GM21737 (cell line): ENCODE measurements at regions not wholly inside any gene's neighbourhood (a gene's known extent, or its start where the extent isn't known, plus 50 kb on each side); places are given as distances from the start of the nearest gene placed in this dataset.
"Not testable (repeated sequence)": the region's sequence is repeated elsewhere in the genome, so short reads cannot be mapped to it uniquely, and the experiment has no call there.

Experiments used
- ATAC-seq: cut with Tn5 transposase; IDR thresholded peaks from one replicate; pipeline ENCODE4 v1.9.1; 2021; ENCODE audit warnings: mild to moderate bottlenecking, moderate library complexity; ENCODE audit not compliant: unreplicated experiment

DNA sequence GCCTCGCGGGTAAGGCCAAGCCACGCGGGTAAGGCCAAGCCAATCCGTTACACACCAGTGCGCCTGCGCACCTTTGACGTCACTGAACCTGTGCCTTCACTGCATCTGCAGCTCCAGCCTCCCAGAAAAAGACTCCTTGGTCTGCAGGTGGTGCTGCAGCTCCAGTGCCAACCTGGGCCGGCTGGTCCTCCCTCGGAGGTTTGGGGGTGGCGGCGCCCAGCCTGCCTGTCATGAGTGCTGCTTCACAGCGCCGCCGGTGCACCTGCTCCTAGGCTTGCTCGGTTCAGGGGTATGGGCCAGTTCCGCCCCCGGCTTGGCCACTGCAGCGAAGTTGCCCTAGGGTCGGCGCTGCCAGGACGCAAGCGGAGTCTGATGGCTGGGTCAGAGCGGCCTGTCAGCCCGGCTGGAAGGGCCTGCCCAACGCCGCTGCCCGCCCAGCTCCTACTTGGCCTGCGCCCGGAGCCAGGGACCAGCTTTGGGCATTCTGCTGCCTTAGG is 146.6 kb downstream of the USP22 start:
- ATAC-seq, result no peak

DNA sequence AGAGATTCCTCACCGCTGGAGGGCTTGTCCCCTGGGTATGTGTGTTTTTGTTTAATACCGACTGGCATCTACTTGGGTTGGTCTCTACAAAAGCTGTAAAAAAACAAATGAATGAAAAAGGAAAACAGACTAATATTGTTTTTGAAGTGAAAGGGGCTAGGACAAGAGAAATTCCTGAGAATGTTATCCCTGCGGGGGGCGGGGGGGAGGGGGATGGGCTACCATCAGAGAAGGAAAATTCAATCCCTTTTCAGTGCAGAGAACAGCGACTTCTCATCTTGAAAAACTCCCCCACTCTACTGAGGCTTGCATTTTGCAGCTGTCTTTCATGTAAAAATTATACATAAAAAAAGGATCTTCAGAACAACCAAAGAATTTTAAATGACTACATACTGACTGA is 144.1 kb downstream of the USP22 start:
- ATAC-seq, result not testable (repeated sequence)

DNA sequence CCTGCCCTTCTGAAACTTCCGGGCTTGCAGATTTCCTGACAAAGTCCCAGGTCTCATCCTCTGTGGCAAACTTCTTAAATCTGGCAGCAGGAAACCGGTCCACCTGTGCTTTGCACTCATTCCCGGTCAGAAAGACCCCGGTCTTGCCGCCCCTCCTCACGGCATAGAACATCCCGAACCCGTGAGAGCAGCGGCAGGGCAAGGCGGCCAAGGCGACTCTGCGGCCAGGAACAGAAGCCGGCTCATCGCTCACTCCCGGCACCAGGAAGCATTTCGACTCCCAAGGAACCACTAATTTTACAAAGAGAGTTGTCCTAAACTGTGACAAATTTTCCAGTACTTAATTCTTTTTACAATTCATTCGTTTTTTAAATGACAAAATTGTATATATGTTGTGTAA is 140.3 kb downstream of the USP22 start:
- ATAC-seq, result not testable (repeated sequence)

DNA sequence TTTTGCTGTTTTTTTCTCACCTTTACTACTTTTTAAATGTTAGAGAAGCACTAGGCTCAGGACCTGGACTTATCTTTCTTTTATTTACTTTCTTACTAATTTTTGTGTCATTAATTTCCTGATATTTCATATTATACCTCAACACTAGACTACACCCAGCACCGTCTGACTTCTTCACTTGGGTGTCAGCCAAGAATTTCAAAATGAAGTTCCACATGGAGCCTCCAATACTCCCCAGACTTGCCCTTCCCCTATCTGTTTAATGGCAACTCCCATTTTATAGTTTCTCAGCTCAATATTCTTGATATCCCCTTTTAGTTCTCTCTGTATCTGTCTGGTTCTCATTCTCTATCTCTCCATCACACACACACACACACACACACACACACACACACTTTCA is 139.3 kb downstream of the USP22 start:
- not testable (repeated sequence) for ATAC-seq

DNA sequence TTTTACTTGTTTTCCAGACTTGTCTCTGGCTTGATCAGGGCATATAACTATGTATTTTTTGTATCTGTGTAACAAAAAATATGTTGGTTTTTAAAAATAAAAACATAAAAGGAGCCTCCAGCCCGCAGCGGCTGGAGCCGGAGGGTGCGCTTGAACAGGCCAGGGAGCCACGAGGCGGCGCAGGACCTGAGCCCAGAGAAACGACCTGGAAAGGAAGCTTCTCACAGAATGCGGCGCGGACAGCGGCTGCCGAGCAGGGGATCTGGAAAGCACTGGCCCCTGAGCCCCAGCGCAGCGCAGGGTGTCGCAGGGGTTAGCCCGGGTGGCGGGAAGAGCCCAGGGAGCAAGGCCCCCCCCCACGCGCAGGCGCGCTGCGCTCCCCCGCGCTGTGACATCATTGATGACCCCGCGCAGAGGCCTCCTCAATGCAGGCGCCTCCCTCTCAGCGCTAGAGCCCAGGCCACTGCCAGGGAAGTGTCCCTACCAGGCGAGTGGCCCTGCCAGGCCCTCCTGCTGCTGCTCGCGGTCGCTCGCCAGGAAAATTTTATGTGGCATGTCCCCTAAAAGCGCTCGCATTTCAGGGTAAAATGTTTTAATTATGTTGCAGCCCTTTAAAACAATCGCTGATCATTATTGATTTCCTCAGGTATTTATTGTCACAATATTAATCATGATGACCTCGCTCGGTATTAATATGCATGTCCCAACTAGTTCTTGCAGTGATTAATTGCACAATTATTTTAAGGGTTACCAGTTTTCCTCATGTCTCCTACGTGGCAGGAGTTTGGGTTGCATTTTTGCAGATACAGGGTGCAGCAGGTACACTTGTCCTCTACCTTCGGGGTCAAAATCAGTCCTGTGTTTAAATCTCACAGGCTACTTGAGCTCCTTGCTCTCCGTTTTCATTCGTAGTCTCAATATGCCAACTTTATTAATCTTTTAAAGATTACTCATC is 134.2 kb downstream of the USP22 start:
- ATAC-seq, result peak; percentile 95

DNA sequence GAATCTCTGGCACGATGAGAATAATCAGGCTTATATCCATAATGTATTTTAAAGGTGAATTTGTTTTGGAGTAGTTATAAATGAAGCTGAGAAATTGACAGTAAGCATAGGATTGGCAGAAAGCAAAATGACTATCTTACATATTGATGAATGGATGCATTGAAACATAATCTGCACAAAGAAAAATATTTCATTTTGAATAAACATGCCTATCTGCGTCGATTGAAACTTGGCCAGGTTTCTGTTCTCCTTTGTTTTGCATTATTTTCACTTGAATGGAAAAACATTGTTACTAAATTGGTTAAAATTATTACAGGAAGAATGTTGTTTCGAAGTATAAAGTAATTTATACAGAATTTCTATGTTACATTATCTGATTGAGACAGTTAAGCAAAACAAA is 128.2 kb downstream of the USP22 start:
- ATAC-seq, result no peak

DNA sequence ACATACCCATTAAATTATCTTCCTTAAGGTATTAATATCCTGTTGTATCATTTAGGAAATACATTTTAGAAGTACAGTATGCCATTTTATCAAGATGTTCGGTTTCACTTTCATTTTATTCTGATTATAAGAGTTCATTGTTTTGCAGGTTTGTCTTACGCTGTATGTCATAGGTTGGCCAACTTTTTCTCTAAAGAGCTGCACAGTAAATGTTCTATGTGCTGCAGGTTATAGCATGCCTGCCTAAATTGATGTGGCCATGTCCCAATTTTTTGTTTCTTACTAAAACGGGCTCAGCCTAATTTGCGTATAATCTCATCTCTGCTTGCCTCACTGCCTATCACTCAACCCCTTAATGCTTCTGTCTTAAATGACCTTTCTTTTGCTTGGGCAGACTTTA is 126.4 kb downstream of the USP22 start:
- ATAC-seq, result no peak

DNA sequence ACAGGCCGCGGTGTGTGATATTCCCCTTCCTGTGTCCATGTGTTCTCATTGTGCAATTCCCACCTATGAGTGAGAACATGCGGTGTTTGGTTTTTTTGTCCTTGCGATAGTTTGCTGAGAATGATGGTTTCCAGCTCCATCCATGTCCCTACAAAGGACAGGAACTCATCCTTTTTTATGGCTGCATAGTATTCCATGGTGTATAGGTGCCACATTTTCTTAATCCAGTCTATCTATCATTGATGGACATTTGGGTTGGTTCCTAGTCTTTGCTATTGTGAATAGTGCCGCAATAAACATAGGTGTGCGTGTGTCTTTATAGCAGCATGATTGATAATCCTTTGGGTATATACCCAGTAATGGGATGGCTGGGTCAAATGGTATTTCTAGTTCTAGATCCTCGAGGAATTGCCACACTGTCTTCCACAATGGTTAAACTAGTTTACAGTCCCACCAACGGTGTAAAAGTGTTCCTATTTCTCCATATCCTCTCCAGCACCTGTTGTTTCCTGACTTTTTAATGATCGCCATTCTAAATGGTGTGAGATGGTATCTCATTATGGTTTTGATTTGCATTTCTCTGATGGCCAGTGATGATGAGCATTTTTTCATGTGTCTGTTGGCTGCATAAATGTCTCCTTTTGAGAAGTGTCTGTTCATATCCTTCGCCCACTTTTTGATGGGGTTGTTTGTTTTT is 125.1 kb downstream of the USP22 start:
- ATAC-seq, result not testable (repeated sequence)

DNA sequence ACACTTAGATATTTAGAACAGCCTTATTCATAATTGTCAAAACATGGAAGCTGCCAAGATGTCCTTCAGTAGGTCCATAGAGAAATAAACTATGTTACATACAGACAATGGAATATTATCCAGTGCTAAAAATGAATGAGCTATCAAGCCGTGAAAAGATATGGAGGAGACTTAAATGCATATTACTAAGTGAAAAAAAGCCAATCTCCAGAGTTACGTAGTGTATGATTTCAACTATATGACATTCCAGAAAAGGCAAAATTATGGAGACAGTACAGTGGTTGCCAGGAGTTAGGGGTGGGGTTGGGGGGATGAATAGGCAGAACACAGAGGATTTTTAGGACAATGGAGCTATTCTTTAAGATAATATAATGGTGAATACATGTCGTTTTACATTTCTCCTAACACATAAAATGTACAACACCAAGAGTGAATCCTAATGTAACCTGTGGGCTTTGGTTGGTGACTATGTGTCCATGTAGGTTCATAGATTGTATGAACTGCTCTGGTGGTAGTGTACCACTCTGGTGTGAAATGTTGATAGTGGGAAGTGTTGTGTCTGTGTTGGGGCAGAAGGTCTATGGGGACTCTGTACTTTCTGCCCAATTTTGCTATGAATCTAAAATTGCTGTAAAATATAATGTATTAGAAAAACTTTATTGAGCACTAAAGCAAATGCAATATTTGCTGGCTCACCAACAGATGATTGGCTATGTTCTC is 122.6 kb downstream of the USP22 start:
- no peak for ATAC-seq

DNA sequence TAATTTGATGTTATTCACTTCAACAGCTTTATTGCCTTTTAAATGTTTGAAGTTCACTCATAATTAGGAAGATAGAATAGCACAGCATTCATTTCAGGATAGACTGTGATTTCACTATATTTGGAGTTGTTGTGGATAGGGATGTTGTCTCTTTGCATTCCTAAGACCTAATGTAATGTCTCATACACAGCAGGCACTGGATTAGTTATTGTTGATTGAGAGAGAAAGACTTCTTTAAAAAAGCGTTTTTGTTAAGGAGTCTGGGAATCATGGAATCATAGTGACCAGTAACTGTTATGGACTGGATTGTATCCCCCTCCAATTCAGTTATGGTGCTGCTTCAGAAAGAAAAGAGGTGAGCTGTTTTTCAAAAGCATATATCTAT is 122.0 kb downstream of the USP22 start:
- ATAC-seq, result no peak

DNA sequence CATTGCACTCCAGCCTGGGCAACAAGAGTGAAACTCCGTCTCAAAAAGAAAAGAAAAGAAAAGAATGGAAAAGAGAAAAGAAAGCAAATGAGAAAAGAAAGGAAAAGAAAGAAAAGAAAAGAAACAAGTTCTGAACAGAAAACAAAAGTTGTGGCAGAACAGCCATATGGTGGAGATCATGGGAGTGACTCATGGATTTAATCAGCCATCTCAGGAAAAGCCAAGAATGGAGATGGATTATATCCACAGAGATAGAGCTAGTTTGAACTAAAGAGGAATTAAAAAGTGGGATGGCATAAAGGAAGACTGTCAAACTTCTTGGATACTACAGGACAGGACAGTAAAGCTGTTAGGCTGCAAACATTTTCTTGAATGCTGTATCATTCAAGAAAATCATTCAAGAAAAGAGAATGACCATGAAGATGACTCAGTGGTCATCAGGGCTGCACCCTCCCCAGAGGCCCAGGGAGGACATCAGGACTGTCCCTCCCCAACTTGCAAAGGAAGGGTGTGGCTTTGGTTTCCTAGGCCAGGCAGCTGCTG is 120.6 kb downstream of the USP22 start:
- ATAC-seq, result no peak

DNA sequence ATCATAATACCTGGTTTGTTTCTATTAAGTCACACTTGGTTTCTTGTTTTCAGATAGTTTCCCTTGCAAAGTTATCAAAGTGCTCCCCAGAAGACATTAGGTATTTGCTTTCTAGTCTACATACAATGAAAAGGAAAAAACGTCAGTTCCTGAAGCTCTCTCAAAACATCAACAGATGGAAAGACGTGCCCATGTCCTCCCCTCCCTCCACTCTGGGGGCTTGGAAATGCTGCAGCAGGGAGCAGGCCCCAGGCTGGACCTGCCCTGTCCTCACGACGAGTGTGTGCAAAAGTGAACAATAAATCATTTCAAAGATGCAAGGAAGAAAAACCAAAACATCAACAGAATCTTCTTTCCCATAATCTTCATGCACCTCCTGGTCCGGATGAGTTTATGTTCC is 118.5 kb downstream of the USP22 start:
- no peak for ATAC-seq

DNA sequence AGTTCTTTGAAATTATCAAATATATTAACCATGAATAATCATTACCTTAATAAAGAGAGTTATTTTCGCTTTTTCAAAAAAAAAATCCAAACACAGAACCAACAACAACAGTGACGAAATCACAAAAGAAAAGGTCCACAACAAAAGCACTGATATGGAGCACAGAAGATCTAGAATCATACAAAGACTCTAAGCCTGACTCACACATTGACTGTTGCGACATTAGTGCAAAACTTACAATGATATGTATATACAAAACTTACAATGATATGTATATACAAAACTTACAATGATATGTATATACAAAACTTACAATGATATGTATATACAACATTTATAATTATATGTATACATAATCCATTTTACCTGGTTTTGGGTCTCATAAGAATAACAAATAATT is 117.7 kb downstream of the USP22 start:
- no peak for ATAC-seq

DNA sequence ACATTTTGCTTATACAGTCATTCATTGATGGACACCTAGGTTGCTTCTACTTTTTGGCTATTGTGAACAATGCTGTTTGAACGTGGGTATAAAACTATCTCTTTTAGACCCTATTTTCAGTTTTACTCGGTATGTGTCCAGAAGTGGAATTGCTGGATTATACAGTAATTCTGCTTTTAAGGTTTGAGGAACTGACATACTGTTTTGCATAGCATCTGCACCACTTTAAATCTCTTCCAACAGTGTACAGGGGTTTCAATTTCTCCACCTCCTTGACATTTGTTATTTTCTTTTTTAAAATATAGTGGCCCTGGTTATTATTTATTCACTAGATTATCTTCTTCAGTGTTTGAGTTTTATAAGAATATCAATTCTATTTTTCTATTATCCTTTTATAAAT is 116.9 kb downstream of the USP22 start:
- no peak for ATAC-seq

DNA sequence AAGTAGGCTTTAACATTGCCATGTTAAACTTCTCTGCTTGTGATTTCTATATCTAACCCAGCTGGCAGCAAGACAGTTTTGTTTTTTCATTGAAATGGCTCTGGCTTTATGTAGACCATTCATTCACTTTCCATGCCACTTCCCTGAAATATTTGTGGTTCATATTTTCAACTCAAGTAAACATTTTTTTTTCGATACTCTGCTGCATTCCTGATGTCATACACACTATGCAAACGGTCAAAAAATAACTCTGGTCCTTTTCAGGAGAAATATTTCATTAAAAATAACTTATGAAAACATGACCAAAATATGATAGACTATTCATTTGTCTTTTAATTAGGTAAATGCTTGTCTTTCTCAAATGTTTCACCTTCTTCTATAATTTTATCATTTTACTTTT is 116.3 kb downstream of the USP22 start:
- no peak for ATAC-seq

DNA sequence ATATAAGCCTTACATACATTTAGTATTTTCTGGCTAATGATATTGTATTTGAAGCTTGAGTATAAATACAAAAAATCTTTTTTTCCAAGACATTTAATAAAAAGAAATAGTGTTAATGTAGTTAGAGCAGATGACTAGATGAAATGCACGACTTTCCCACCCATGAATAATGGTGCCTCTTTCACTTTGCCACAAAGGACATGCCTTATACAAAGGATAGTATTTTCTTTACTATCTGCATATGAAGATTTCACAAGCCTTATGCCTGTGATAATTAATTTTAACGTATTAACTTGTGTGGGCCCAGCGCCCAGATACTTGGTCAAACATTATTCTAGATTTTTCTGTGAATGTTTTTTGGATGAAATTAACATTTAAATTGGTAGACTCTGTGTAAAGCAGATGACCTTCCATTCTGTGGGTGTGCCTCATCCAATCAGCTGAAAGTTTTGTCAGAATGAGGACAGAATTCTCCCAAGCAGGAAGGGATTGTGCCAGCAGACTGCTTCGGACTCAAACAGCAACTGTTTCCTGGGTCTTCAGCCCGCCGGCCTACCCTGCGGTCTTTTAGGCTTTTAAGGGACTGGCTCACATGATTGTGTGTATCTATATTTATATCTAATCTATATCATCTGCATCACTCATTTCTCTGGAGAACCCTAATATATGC is 115.4 kb downstream of the USP22 start:
- ATAC-seq, result no peak

DNA sequence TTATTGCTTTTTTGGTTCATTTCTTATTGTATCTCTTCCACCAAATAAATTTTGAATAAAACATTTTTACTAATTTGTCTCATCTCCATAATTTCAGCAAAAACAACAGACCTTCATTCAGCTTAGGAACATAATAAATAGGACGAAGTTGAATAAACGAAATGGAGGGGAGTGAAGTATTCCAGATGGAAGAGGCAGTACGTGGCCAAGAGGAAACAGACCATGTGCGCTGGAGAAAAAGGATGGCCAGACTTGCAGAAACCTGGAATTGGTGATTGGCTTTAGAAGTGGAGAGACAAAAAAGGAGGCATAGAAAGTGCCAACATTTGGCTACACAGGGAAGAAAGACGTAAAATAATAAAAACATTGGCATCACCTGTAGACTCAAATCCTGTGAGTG is 113.5 kb downstream of the USP22 start:
- no peak for ATAC-seq

DNA sequence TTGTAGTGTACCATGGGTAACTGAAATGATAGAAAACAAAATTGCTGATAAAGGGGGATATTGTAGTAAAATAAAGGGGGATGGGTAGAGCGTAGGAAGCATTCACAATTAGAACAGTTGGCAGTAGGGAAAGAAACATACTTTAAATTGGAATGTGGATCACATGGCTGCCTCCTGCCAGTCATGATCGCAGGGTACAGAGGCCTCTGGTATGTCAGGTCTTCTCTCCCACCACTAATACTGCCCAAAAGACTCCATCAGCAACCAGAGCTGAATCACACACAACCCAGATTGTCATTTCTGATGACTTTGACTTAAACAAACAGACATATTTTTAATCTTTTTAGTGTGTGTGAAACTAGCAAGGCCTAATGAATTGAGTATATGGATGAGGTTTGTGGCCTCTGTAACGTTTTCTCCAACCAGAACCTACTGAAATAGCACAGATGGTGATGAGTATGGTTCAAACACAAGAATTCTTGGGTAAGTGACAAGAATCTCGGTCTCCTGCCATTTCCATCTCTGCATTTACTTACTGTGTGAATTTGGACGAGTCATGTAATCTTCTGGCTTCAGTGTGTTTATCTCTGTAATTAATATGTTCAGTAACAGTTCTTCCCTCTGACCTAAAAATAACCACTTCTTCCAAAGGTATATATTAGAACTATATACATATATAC is 112.6 kb downstream of the USP22 start:
- no peak for ATAC-seq

DNA sequence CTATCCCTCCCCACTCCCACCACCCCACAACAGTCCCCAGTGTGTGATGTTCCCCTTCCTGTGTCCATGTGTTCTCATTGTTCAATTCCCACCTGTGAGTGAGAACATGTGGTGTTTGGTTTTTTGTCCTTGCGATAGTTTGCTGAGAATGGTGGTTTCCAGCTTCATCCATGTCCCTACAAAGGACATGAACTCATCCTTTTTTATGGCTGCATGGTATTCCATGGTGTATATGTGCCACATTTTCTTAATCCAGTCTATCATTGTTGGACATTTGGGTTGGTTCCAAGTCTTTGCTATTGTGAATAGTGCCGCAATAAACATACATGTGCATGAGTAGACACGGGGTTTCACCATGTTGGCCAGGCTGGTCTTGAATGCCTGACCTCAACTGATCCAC is 109.8 kb downstream of the USP22 start:
- not testable (repeated sequence) for ATAC-seq

DNA sequence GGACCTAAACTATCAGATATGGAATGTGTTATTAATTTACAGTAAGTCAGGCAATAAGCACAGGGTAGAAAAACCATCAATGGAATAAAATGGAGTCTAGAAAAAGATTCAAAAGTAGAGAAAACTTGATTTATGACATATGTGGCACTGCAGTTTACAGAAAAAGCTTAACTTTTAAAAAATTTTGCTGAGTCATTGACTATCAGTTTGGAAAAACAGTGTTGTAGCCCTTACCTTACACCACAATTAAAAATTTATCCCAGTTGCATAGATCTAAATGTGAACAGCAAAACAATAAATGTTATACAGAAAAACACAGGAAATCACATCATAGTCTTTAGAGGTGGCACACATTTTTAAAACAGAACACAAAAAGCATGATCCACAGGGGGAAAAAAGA is 108.5 kb downstream of the USP22 start:
- ATAC-seq, result no peak
